B cell (primary cell): ENCODE measurements at regions not wholly inside any gene's neighbourhood (a gene's known extent, or its start where the extent isn't known, plus 50 kb on each side); places are given as distances from the start of the nearest gene placed in this dataset.

Source experiments
- EZH2 ChIP-seq: IDR thresholded peaks from 2 replicates; pipeline ENCODE4 v1.6.1; 2012; ENCODE audit warnings: borderline replicate concordance, low read depth, mild to moderate bottlenecking, moderate library complexity, low read length; ENCODE audit not compliant: insufficient read depth, poor library complexity, severe bottlenecking
- TF ChIP-seq, protein P1 (sequence below): fragments of 200-600 bp; IDR thresholded peaks from one replicate; pipeline ENCODE4 v1.8.0; 2022; ENCODE audit warnings: antibody characterized with exemption, mild to moderate bottlenecking

DNA sequence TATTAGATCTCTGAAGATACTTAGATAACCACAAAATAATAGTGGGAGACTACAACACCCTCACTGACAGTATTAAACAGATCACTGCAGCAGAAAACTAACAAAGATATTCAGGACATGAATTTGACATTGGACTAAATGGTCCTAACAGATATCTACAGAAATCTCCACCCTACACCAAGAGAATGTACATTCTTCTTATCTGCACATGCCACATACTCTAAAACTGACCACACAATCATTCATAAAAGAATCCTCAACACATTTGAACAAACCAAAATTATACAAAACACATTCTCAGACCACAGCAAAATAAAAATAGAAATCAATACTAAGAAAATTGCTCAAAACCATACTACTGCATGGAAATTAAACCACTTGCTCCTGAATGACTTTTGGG lies 116.3 kb downstream of the DTWD1 start:
- TF ChIP-seq, protein P1, sequence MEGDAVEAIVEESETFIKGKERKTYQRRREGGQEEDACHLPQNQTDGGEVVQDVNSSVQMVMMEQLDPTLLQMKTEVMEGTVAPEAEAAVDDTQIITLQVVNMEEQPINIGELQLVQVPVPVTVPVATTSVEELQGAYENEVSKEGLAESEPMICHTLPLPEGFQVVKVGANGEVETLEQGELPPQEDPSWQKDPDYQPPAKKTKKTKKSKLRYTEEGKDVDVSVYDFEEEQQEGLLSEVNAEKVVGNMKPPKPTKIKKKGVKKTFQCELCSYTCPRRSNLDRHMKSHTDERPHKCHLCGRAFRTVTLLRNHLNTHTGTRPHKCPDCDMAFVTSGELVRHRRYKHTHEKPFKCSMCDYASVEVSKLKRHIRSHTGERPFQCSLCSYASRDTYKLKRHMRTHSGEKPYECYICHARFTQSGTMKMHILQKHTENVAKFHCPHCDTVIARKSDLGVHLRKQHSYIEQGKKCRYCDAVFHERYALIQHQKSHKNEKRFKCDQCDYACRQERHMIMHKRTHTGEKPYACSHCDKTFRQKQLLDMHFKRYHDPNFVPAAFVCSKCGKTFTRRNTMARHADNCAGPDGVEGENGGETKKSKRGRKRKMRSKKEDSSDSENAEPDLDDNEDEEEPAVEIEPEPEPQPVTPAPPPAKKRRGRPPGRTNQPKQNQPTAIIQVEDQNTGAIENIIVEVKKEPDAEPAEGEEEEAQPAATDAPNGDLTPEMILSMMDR, result no peak
- TF ChIP-seq EZH2, result no peak
